WI38 (cell line): ENCODE measurements at regions not wholly inside any gene's neighbourhood (a gene's known extent, or its start where the extent isn't known, plus 50 kb on each side); places are given as distances from the start of the nearest gene placed in this dataset.

ENCODE experiments used
- H3K4me3 ChIP-seq: 2 replicates; pipeline ENCODE4 v1.5.1; 2011; ENCODE audit warnings: low read depth, mild to moderate bottlenecking, control low read depth, low read length
- TF ChIP-seq, protein P1 (sequence below): IDR thresholded peaks from 2 replicates; pipeline ENCODE4 v1.5.1; 2012; ENCODE audit warnings: low read depth, mild to moderate bottlenecking, control low read depth, low read length

DNA sequence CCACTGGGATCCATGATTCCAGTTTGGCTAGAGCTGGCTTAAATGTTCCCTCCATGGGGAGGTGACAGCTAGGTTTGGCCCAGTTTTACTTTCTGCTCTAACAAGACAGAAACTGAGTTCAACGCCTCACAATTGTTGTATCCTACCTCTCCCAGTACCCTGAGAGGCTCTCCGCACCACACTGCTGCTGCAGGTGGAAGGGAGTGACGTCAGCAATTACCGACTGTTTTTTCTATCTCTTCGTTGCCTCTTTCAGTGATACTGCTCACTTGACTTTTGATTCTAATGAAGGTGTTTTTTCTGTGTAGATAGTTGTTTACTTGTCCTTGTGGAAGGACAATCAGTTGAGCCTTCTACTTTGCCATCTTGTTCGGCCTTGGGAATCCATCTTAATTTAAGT is 204.9 kb upstream of the DUSP10 start:
- TF ChIP-seq, protein P1, sequence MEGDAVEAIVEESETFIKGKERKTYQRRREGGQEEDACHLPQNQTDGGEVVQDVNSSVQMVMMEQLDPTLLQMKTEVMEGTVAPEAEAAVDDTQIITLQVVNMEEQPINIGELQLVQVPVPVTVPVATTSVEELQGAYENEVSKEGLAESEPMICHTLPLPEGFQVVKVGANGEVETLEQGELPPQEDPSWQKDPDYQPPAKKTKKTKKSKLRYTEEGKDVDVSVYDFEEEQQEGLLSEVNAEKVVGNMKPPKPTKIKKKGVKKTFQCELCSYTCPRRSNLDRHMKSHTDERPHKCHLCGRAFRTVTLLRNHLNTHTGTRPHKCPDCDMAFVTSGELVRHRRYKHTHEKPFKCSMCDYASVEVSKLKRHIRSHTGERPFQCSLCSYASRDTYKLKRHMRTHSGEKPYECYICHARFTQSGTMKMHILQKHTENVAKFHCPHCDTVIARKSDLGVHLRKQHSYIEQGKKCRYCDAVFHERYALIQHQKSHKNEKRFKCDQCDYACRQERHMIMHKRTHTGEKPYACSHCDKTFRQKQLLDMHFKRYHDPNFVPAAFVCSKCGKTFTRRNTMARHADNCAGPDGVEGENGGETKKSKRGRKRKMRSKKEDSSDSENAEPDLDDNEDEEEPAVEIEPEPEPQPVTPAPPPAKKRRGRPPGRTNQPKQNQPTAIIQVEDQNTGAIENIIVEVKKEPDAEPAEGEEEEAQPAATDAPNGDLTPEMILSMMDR = no peak
- H3K4me3 ChIP-seq = no peak overlapping the region

DNA sequence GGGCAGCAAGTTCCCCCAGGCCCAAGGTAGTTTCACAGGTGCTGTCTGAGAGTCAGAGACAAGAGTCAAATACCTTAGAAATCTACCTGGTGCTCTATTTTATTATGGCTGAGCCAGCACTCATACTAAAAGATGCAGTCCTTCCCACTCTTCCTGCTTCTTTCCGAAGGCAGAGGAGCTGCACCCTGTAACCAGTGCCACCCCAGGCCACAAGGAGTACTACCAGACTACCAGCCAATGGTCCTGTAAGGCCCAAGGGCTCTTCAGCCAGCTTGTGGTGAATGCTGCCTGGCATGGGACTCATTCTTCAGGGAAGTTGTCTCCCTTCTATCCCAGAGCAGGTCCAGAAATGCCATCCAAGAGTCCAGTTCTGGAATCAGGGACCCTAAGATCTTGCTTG is 203.8 kb upstream of the DUSP10 start:
- TF ChIP-seq, protein P1 = no peak
- H3K4me3 ChIP-seq = no peak overlapping the region

DNA sequence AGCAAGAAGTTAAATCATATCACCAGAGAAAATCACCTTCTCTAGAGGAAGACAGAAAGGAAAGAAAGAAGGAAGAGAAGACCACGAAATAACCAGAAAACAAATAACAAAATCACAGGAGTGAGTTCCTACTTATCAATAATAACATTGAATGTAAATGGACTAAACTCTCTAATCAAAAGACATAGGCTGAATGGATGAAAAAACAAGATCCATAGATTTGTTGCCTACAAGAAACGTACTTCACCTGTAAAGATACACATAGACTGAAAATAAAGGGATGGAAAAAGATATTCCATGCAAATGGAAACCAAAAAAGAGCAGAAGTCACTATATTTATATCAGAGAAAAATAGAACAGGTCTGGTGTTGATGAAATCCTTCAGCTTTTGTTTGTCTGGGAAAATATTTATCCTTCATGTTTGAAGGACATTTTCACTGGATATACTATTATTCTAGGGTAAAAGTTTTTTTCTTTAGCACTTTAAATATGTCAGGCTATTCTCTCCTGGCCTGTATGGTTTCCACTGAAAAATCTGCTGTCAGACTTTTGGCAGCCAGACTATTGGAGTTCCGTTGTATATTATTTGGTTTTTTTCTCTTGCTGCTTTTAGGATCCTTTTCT is 202.5 kb upstream of the DUSP10 start:
- TF ChIP-seq, protein P1 = no peak
- H3K4me3 ChIP-seq = no peak overlapping the region

DNA sequence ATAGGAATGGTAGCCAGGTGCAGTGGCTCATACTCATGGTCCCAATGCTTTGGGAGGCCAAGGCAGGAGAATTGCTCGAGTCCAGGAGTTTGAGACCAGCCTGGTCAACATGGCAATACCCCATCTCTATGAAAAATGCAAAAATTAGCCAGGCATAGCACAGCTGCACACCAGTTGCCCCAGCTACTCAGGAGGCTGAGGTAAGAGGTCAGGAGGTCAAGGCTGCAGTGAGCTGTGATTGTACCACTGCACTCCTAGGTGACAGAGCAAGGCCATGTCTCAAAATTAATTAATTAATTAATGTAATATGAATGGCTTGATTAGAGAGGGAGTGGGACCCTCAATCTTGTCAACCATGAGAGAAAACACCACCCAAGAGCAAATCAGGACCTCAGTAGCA is 198.7 kb upstream of the DUSP10 start:
- TF ChIP-seq, protein P1 = no peak
- no peak overlapping the region for H3K4me3 ChIP-seq

DNA sequence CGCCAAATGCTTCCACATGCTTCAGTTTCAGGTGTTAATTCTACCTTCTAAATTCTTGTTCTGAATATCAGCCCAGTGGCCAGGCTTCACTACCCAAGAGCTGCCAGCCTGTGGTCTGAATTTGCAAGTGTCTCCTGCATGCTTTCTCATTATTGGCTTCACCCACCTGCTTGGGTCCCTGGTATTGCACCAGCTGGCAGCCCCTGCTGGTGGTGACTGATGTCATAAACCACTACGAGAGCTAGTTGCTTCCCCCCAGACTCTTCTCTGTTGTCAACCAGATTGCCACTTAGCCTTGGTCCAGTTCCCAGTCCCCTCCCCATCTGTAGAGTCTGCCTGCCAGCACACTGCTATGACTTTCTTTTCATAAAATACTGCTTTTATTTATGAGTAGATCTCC is 197.7 kb upstream of the DUSP10 start:
- TF ChIP-seq, protein P1 = no peak
- no peak overlapping the region for H3K4me3 ChIP-seq

DNA sequence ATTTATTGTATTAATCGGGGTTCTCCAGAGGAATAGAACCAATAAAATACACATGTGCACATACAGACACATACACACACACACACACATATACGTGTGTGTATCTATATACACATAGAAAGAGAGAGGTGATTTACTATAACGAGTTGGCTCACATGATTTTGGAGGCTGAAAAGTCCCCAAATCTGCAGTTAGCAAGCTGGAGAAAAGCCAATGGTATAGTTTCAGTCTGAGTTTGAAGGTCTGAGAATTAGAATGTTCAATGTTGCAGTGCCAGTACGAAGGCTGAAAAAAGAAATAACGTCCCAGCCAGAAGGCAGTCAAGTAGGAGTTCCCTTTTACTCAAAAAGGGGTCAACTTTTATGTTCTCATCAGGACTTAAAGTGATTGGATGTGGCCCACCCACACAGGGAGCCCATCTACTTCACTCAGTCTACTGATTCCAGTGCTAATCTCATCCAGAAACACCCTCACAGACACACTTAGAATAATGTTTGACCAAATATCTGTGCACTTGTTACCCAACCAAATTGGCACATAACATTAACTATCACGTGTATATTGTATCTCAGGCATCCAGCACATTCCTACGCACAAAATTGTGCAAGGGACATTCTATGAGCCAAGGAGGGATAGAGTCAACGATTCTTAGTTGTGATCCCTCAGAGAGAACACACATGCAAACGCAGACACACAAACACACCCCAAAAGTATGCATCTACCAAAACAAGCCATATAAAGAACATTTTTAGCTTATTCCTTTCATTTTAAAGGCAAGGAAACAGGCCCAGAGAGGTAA is 195.5 kb upstream of the DUSP10 start:
- H3K4me3 ChIP-seq = no peak overlapping the region
- TF ChIP-seq, protein P1 = no peak

DNA sequence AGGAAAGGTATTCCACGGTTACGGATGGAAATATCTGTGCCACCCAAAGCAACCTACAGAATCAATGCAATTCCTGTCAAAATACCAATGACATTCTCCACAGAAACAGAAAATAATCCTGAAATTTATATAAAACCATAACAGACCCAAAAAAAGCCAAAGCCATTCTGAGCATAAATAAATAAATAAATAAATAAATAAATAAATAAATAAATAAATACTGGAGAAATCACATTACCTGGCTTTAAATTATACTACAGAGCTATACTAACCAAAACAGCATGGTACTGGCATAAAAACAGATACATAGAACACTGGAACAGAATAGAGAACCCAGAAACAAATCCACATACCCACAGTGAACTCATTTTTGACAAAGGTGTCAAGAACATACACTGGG is 191.9 kb upstream of the DUSP10 start:
- TF ChIP-seq, protein P1 = no peak
- H3K4me3 ChIP-seq = no peak overlapping the region
